Left ventricle myocardium inferior (tissue), 1 donor: ENCODE measurements at regions not wholly inside any gene's neighbourhood (a gene's known extent, or its start where the extent isn't known, plus 50 kb on each side); places are given as distances from the start of the nearest gene placed in this dataset.

ENCODE experiments used
- DNase-seq: peaks from one replicate; pipeline ENCODE4 v3.0.0-alpha.2; 2020
- H3K27ac ChIP-seq: fragments of 200-600 bp; replicated peaks from 2 replicates; pipeline ENCODE4 v1.8.0; 2021
- H3K27me3 ChIP-seq: fragments of 200-600 bp; 2 replicates; pipeline ENCODE4 v1.8.0; 2021; ENCODE audit warnings: low read depth
- H3K36me3 ChIP-seq: fragments of 200-600 bp; 2 replicates; pipeline ENCODE4 v1.8.0; 2021
- H3K4me1 ChIP-seq: fragments of 200-600 bp; 2 replicates; pipeline ENCODE4 v1.8.0; 2021
- H3K4me3 ChIP-seq: fragments of 200-600 bp; 2 replicates; pipeline ENCODE4 v1.8.0; 2021; ENCODE audit warnings: mild to moderate bottlenecking, moderate library complexity
- H3K9me3 ChIP-seq: fragments of 200-600 bp; replicated peaks from 2 replicates; pipeline ENCODE4 v1.8.0; 2021
- intact Hi-C: fragments of 100-400 bp; cut with micrococcal nuclease; formaldehyde crosslinking; loops from one replicate; pipeline ENCODE4 v1.11.0; 2022
- TF ChIP-seq, protein P1 (sequence below): fragments of 200-600 bp; IDR thresholded peaks from 2 replicates; pipeline ENCODE4 v1.8.0; 2021; ENCODE audit warnings: antibody characterized with exemption, mild to moderate bottlenecking, borderline replicate concordance
- donor health status: DM: no; HTN: yes; CAD: no; lungs with severe emphysema.

DNA sequence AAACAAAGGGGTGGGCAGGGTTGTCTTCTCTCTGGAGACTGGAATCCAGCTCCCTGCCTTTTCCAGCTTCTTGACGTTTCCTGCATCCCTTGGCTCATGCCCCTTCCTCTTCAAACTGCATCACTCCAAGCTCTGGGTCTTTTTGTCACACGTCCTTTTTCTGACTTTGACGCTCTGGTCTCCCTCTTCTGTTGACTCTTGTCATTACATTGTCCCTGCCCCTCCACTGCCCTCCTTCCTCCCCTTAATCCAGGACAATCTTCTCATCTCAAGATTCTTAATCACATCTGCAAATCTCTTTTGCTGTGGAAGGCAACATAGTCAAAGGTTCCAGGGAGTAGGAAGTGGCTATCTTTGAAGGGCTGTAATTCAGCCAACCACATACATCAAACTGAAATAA, 178.3 kb downstream of the TMA16 start:
- no peak for DNase-seq
- TF ChIP-seq, protein P1, sequence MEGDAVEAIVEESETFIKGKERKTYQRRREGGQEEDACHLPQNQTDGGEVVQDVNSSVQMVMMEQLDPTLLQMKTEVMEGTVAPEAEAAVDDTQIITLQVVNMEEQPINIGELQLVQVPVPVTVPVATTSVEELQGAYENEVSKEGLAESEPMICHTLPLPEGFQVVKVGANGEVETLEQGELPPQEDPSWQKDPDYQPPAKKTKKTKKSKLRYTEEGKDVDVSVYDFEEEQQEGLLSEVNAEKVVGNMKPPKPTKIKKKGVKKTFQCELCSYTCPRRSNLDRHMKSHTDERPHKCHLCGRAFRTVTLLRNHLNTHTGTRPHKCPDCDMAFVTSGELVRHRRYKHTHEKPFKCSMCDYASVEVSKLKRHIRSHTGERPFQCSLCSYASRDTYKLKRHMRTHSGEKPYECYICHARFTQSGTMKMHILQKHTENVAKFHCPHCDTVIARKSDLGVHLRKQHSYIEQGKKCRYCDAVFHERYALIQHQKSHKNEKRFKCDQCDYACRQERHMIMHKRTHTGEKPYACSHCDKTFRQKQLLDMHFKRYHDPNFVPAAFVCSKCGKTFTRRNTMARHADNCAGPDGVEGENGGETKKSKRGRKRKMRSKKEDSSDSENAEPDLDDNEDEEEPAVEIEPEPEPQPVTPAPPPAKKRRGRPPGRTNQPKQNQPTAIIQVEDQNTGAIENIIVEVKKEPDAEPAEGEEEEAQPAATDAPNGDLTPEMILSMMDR, result no peak
- Histone ChIP-seq H3K36me3 (no peaks in the 10 kb centered on the region), H3K4me3 (no peak overlapping the region), H3K27me3 (no peaks in the 10 kb centered on the region), H3K27ac (no peak overlapping the region), H3K4me1 (no peaks in the 10 kb centered on the region), H3K9me3 (no peaks in the 10 kb centered on the region)
- intact Hi-C loops, result no loop called here

DNA sequence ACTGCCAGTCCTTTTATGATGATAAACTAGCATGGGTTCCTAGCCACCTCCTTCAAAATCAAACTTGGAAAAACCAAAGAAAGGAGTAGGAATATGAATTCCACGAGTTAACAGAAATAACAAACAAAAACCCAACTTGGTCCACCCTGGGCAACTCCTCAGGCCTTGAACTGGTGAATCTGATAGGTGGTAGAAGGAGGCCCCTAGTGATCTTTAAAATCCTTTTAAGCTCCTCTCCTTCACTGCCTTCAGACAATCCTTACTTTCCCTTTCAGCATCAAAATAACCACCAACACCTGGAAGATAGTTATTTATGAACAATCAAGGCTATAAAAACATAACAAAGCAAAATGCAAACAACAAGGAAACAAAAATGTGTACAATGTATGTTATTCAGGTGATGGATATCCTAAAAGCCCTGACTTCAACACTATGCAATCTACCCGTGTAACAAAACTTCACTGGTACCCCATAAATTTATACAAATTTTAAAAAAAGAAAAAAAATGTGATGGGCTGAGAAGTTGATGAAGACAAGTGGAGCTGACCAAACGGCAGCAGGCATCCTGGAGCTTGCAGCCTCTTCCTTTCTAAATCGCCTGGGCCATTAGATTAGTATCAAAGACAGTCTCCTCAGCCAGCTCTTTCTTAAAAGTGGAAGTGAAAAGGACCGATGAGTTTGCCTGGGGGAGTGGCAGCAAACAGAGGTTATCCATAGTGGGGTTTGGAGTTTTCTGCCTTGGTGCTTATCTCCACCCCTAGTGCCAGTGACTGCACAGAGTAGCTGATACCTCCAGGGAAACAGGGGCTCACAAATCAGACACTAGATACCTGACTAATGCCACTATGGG, 179.6 kb downstream of the TMA16 start:
- no peak for DNase-seq
- intact Hi-C loops, result no loop called here
- no peak overlapping the region for H3K4me3 ChIP-seq
- no peak overlapping the region for H3K27ac ChIP-seq
- TF ChIP-seq, protein P1, result no peak
- no peaks in the 10 kb centered on the region for H3K36me3 ChIP-seq
- no peaks in the 10 kb centered on the region for H3K4me1 ChIP-seq
- H3K9me3 ChIP-seq, result no peaks in the 10 kb centered on the region
- no peaks in the 10 kb centered on the region for H3K27me3 ChIP-seq

GRCh38 chr4:163679189-163679588, 184.7 kb downstream of the TMA16 start:
- Histone ChIP-seq H3K4me1 (no peaks in the 10 kb centered on the region), H3K27me3 (no peaks in the 10 kb centered on the region), H3K36me3 (no peaks in the 10 kb centered on the region), H3K4me3 (no peak overlapping the region), H3K9me3 (no peaks in the 10 kb centered on the region), H3K27ac (no peak overlapping the region)
- no peak for DNase-seq
- intact Hi-C loops, result no loop called here
- TF ChIP-seq, protein P1, result no peak

DNA sequence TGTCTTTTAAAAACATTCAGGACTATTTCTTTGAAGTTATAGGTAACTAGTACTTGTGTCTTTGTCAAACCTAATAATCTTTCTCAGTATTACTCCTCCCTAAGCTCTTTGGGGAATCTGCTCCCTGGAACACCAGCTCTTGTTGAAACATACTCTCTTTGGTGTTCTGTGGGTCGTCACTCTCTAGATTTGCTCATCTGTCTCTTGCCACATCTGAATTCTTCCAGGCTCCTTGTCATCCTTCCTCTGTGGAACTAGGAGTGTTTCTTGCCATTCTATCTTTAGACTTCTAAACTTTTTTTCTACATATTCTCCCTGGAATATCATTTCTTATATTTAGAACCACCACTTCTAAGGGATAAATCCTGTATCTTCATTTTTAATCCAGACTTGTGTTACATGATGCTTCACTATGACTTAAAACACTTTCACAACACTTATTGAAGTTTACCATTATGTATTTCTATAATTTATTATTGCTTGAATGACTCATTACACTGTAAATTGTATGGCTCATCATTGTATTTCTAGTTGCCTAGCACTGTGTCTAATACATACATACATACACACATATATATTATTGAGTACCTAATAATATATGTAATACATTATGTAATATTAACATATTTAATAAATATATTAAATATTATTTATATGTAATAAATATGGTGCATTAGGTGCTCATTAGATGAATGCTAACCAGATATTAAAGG, 186.1 kb downstream of the TMA16 start:
- TF ChIP-seq, protein P1, result no peak
- Histone ChIP-seq H3K27ac (no peak overlapping the region), H3K4me3 (no peak overlapping the region), H3K4me1 (no peaks in the 10 kb centered on the region), H3K36me3 (no peaks in the 10 kb centered on the region), H3K27me3 (no peaks in the 10 kb centered on the region), H3K9me3 (no peaks in the 10 kb centered on the region)
- no peak for DNase-seq
- intact Hi-C loops, result loop anchor here (10.0 kb wide), 1 partner anchor 126 kb away; no protein-coding TSS in a partner anchor

GRCh38 chr4:163681208-163681821, 186.8 kb downstream of the TMA16 start:
- intact Hi-C loops, result loop anchor here (10.0 kb wide), 1 partner anchor 127 kb away; no protein-coding TSS in a partner anchor
- Histone ChIP-seq H3K36me3 (no peaks in the 10 kb centered on the region), H3K4me3 (no peak overlapping the region), H3K4me1 (no peaks in the 10 kb centered on the region), H3K9me3 (no peaks in the 10 kb centered on the region), H3K27me3 (no peaks in the 10 kb centered on the region), H3K27ac (no peak overlapping the region)
- TF ChIP-seq, protein P1, result peak; percentile 60
- no peak for DNase-seq
